HEK293 (cell line): ENCODE measurements at regions not wholly inside any gene's neighbourhood (a gene's known extent, or its start where the extent isn't known, plus 50 kb on each side); places are given as distances from the start of the nearest gene placed in this dataset.

Experiments
- CTCF ChIA-PET: fragments of 350-600 bp; formaldehyde crosslinking; extraction: SDS; loops from one replicate; lab custom pipeline; 2021; ENCODE audit warnings: antibody characterized with exemption; lab: Yijun Ruan, JAX
- POLR2A ChIA-PET: fragments of 300-600 bp; formaldehyde crosslinking; extraction: SDS; loops from one replicate; lab custom pipeline; 2020; ENCODE audit warnings: antibody characterized with exemption, inconsistent platforms; lab: Yijun Ruan, JAX
- H3K27ac ChIP-seq: fragments of 200-500 bp; sonication (Bioruptor generic); 2 replicates; pipeline ENCODE4 v1.5.1; 2014; ENCODE audit warnings: low read depth, low read length, control low read depth, inconsistent platforms; ENCODE audit errors: extremely low read depth
- H3K36me3 ChIP-seq, 2 experiments: fragments of 200-500 bp in 1 of 2; sonication (Bioruptor generic) in 1 of 2; 1 replicate in 1 of 2; 2 replicates in 1 of 2; pipeline ENCODE4 v1.5.1; 2014 to 2017; ENCODE audit warnings: inconsistent platforms in 2 of 2, low read length in 2 of 2; ENCODE audit not compliant: control insufficient read depth in 2 of 2, insufficient read depth in 1 of 2
- H3K4me1 ChIP-seq: fragments of 200-500 bp; sonication (Bioruptor generic); 2 replicates; pipeline ENCODE4 v1.5.1; 2014; ENCODE audit warnings: mild to moderate bottlenecking, low read length, inconsistent platforms; ENCODE audit not compliant: control insufficient read depth, insufficient read depth
- H3K4me3 ChIP-seq: 2 replicates; pipeline ENCODE4 v1.5.1; 2011; ENCODE audit warnings: low read depth, mild to moderate bottlenecking, control low read depth, low read length, moderate library complexity
- H3K9me3 ChIP-seq: fragments of 200-500 bp; sonication (Bioruptor generic); 2 replicates; pipeline ENCODE4 v1.5.1; 2014; ENCODE audit warnings: low read depth, low read length, inconsistent platforms; ENCODE audit not compliant: control insufficient read depth, insufficient read depth
- EGR2 ChIP-seq: fragments of 450-650 bp; formaldehyde crosslinking; IDR thresholded peaks from 2 replicates; pipeline ENCODE4 v1.5.1; 2016; ENCODE audit warnings: low read depth, missing biosample characterization, missing genetic modification characterization
- PRDM1 ChIP-seq: fragments of 450-650 bp; formaldehyde crosslinking; IDR thresholded peaks from 2 replicates; pipeline ENCODE4; 2016; ENCODE audit warnings: missing biosample characterization, missing genetic modification characterization
- RBAK ChIP-seq: fragments of 450-650 bp; formaldehyde crosslinking; IDR thresholded peaks from 2 replicates; pipeline ENCODE4 v1.5.1; 2016; ENCODE audit warnings: missing biosample characterization, missing genetic modification characterization
- SCRT1 ChIP-seq: fragments of 450-650 bp; formaldehyde crosslinking; IDR thresholded peaks from 2 replicates; pipeline ENCODE4 v1.5.1; 2016; ENCODE audit warnings: missing biosample characterization, missing genetic modification characterization, borderline replicate concordance
- SP7 ChIP-seq: fragments of 450-650 bp; formaldehyde crosslinking; IDR thresholded peaks from 2 replicates; pipeline ENCODE4 v1.5.1; 2016; ENCODE audit warnings: missing biosample characterization, missing genetic modification characterization
- WT1 ChIP-seq: fragments of 450-650 bp; formaldehyde crosslinking; IDR thresholded peaks from 2 replicates; pipeline ENCODE4 v1.5.1; 2016; ENCODE audit warnings: missing biosample characterization, missing genetic modification characterization
- ZBTB49 ChIP-seq: fragments of 450-650 bp; formaldehyde crosslinking; IDR thresholded peaks from 2 replicates; pipeline ENCODE4 v1.5.1; 2016; ENCODE audit warnings: missing biosample characterization, missing genetic modification characterization, low read depth
- ZEB2 ChIP-seq: fragments of 450-650 bp; formaldehyde crosslinking; IDR thresholded peaks from 2 replicates; pipeline ENCODE4 v1.5.1; 2016; ENCODE audit warnings: missing biosample characterization, missing genetic modification characterization
- ZNF112 ChIP-seq: fragments of 450-650 bp; formaldehyde crosslinking; IDR thresholded peaks from 2 replicates; pipeline ENCODE4 v1.5.0; 2017; ENCODE audit warnings: missing biosample characterization, missing genetic modification characterization
- ZNF174 ChIP-seq: fragments of 450-650 bp; formaldehyde crosslinking; IDR thresholded peaks from 2 replicates; pipeline ENCODE4 v1.5.0; 2017; ENCODE audit warnings: missing biosample characterization, mild to moderate bottlenecking, missing genetic modification characterization
- ZNF202 ChIP-seq: fragments of 450-650 bp; formaldehyde crosslinking; IDR thresholded peaks from 2 replicates; pipeline ENCODE4 v1.5.1; 2016; ENCODE audit warnings: missing biosample characterization, missing genetic modification characterization, borderline replicate concordance
- ZNF221 ChIP-seq: fragments of 450-650 bp; formaldehyde crosslinking; IDR thresholded peaks from 2 replicates; pipeline ENCODE4 v1.5.1; 2017; ENCODE audit warnings: missing biosample characterization, missing genetic modification characterization, borderline replicate concordance
- ZNF23 ChIP-seq: fragments of 450-650 bp; formaldehyde crosslinking; IDR thresholded peaks from 2 replicates; pipeline ENCODE4 v1.5.1; 2016; ENCODE audit warnings: missing biosample characterization, missing genetic modification characterization, borderline replicate concordance
- ZNF416 ChIP-seq: fragments of 450-650 bp; formaldehyde crosslinking; IDR thresholded peaks from 2 replicates; pipeline ENCODE4 v1.5.1; 2016; ENCODE audit warnings: missing biosample characterization, missing genetic modification characterization
- ZNF529 ChIP-seq: fragments of 450-650 bp; formaldehyde crosslinking; IDR thresholded peaks from 2 replicates; pipeline ENCODE4 v1.5.1; 2017; ENCODE audit warnings: missing genetic modification characterization, missing biosample characterization; ENCODE audit not compliant: insufficient replicate concordance
- ZNF560 ChIP-seq: fragments of 450-650 bp; formaldehyde crosslinking; IDR thresholded peaks from 2 replicates; pipeline ENCODE4 v1.5.1; 2017; ENCODE audit warnings: missing biosample characterization, missing genetic modification characterization, borderline replicate concordance
- ZNF610 ChIP-seq: fragments of 450-650 bp; formaldehyde crosslinking; IDR thresholded peaks from 2 replicates; pipeline ENCODE4 v1.5.1; 2016; ENCODE audit warnings: missing biosample characterization, missing genetic modification characterization, borderline replicate concordance
- ZNF664 ChIP-seq: fragments of 450-650 bp; formaldehyde crosslinking; IDR thresholded peaks from 2 replicates; pipeline ENCODE4 v1.5.1; 2016; ENCODE audit warnings: missing biosample characterization, missing genetic modification characterization
- ZNF701 ChIP-seq: fragments of 450-650 bp; formaldehyde crosslinking; IDR thresholded peaks from 2 replicates; pipeline ENCODE4 v1.5.1; 2016; ENCODE audit warnings: missing biosample characterization, missing genetic modification characterization
- ZNF777 ChIP-seq: fragments of 450-650 bp; formaldehyde crosslinking; IDR thresholded peaks from 2 replicates; pipeline ENCODE4 v1.5.1; 2017; ENCODE audit warnings: missing biosample characterization, missing genetic modification characterization, borderline replicate concordance
- ZSCAN23 ChIP-seq: fragments of 450-650 bp; formaldehyde crosslinking; IDR thresholded peaks from 2 replicates; pipeline ENCODE4 v1.5.1; 2016; ENCODE audit warnings: missing biosample characterization, missing genetic modification characterization
- ZSCAN30 ChIP-seq: fragments of 450-650 bp; IDR thresholded peaks from 2 replicates; pipeline ENCODE4 v1.5.1; 2018; ENCODE audit warnings: missing biosample characterization, mild to moderate bottlenecking, missing genetic modification characterization, moderate library complexity
- TF ChIP-seq, protein P1 (sequence below): fragments of 450-650 bp; formaldehyde crosslinking; IDR thresholded peaks from 2 replicates; pipeline ENCODE4 v1.5.1; 2016; ENCODE audit warnings: missing biosample characterization, missing genetic modification characterization
- TF ChIP-seq, protein P2 (sequence below): fragments of 450-650 bp; formaldehyde crosslinking; IDR thresholded peaks from 2 replicates; pipeline ENCODE4 v1.5.1; 2016; ENCODE audit warnings: missing biosample characterization, missing genetic modification characterization, borderline replicate concordance
- TF ChIP-seq, protein P3 (sequence below): fragments of 450-650 bp; formaldehyde crosslinking; IDR thresholded peaks from 2 replicates; pipeline ENCODE4 v1.5.1; 2016; ENCODE audit warnings: missing biosample characterization, missing genetic modification characterization

- TF ChIP-seq PRDM1 (tag by site-specific recombination) (no peak), ZNF416 (tag by site-specific recombination) (no peak), ZNF610 (tag by site-specific recombination) (no peak), ZNF202 (no peak), ZEB2 (tag by site-specific recombination) (no peak), ZNF560 (tag by site-specific recombination) (no peak), ZNF221 (tag by site-specific recombination) (no peak), ZNF664 (tag by site-specific recombination) (no peak), ZNF529 (tag by site-specific recombination) (no peak), EGR2 (tag by site-specific recombination) (no peak), ZSCAN30 (tag by site-specific recombination) (no peak), WT1 (tag by site-specific recombination) (no peak)
- TF ChIP-seq, protein P1, sequence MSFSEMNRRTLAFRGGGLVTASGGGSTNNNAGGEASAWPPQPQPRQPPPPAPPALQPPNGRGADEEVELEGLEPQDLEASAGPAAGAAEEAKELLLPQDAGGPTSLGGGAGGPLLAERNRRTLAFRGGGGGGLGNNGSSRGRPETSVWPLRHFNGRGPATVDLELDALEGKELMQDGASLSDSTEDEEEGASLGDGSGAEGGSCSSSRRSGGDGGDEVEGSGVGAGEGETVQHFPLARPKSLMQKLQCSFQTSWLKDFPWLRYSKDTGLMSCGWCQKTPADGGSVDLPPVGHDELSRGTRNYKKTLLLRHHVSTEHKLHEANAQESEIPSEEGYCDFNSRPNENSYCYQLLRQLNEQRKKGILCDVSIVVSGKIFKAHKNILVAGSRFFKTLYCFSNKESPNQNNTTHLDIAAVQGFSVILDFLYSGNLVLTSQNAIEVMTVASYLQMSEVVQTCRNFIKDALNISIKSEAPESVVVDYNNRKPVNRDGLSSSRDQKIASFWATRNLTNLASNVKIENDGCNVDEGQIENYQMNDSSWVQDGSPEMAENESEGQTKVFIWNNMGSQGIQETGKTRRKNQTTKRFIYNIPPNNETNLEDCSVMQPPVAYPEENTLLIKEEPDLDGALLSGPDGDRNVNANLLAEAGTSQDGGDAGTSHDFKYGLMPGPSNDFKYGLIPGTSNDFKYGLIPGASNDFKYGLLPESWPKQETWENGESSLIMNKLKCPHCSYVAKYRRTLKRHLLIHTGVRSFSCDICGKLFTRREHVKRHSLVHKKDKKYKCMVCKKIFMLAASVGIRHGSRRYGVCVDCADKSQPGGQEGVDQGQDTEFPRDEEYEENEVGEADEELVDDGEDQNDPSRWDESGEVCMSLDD (tag by site-specific recombination): no peak
- TF ChIP-seq, protein P2, sequence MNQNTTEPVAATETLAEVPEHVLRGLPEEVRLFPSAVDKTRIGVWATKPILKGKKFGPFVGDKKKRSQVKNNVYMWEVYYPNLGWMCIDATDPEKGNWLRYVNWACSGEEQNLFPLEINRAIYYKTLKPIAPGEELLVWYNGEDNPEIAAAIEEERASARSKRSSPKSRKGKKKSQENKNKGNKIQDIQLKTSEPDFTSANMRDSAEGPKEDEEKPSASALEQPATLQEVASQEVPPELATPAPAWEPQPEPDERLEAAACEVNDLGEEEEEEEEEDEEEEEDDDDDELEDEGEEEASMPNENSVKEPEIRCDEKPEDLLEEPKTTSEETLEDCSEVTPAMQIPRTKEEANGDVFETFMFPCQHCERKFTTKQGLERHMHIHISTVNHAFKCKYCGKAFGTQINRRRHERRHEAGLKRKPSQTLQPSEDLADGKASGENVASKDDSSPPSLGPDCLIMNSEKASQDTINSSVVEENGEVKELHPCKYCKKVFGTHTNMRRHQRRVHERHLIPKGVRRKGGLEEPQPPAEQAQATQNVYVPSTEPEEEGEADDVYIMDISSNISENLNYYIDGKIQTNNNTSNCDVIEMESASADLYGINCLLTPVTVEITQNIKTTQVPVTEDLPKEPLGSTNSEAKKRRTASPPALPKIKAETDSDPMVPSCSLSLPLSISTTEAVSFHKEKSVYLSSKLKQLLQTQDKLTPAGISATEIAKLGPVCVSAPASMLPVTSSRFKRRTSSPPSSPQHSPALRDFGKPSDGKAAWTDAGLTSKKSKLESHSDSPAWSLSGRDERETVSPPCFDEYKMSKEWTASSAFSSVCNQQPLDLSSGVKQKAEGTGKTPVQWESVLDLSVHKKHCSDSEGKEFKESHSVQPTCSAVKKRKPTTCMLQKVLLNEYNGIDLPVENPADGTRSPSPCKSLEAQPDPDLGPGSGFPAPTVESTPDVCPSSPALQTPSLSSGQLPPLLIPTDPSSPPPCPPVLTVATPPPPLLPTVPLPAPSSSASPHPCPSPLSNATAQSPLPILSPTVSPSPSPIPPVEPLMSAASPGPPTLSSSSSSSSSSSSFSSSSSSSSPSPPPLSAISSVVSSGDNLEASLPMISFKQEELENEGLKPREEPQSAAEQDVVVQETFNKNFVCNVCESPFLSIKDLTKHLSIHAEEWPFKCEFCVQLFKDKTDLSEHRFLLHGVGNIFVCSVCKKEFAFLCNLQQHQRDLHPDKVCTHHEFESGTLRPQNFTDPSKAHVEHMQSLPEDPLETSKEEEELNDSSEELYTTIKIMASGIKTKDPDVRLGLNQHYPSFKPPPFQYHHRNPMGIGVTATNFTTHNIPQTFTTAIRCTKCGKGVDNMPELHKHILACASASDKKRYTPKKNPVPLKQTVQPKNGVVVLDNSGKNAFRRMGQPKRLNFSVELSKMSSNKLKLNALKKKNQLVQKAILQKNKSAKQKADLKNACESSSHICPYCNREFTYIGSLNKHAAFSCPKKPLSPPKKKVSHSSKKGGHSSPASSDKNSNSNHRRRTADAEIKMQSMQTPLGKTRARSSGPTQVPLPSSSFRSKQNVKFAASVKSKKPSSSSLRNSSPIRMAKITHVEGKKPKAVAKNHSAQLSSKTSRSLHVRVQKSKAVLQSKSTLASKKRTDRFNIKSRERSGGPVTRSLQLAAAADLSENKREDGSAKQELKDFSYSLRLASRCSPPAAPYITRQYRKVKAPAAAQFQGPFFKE: no peak
- TF ChIP-seq, all 188 proteins: peak for 0
Measured at GRCh38 chr16:58931436-58931835, 197.3 kb upstream of the GOT2 start (continued).

DNA sequence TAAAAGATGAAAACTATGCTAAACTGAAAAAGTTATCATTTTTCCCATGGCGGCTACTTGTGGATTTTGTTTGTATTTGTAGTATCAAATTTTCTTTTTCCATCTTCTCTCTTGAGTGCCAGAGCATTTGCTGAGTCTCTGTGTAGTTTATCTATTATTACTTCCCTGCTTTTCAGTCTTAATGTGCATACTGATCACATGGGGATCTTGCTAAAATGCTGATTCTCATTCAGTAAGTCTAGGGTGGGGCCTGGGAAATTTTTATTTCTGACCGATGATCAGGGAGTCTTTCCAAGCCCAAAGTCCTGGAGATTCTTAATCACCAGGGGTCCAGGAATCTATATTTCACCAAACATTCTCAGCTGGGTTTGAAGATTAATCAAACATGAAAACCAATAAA lies 189.0 kb upstream of the GOT2 start:
- Histone ChIP-seq H3K36me3 (no peaks in the 10 kb centered on the region), H3K4me3 (no peak overlapping the region), H3K9me3 (no peaks in the 10 kb centered on the region), H3K4me1 (no peaks in the 10 kb centered on the region), H3K27ac (no peak overlapping the region)
- ChIA-PET POLR2A (no interaction called here), CTCF (interaction anchor here (0.7 kb wide), 1 partner anchor 63 kb away, joined by 4 read pairs; no protein-coding TSS in a partner anchor)
- TF ChIP-seq SP7 (tag by site-specific recombination) (no peak), SCRT1 (tag by site-specific recombination) (no peak), ZNF701 (tag by site-specific recombination) (no peak), ZNF174 (no peak), ZNF777 (tag by site-specific recombination) (no peak), ZNF112 (tag by site-specific recombination) (no peak), RBAK (tag by site-specific recombination) (no peak), ZNF23 (tag by site-specific recombination) (no peak), ZBTB49 (tag by site-specific recombination) (no peak), ZSCAN23 (tag by site-specific recombination) (no peak)
- TF ChIP-seq, protein P3, sequence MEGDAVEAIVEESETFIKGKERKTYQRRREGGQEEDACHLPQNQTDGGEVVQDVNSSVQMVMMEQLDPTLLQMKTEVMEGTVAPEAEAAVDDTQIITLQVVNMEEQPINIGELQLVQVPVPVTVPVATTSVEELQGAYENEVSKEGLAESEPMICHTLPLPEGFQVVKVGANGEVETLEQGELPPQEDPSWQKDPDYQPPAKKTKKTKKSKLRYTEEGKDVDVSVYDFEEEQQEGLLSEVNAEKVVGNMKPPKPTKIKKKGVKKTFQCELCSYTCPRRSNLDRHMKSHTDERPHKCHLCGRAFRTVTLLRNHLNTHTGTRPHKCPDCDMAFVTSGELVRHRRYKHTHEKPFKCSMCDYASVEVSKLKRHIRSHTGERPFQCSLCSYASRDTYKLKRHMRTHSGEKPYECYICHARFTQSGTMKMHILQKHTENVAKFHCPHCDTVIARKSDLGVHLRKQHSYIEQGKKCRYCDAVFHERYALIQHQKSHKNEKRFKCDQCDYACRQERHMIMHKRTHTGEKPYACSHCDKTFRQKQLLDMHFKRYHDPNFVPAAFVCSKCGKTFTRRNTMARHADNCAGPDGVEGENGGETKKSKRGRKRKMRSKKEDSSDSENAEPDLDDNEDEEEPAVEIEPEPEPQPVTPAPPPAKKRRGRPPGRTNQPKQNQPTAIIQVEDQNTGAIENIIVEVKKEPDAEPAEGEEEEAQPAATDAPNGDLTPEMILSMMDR: no peak
